SU-DHL-6 (cell line): ENCODE measurements at regions not wholly inside any gene's neighbourhood (a gene's known extent, or its start where the extent isn't known, plus 50 kb on each side); places are given as distances from the start of the nearest gene placed in this dataset.

Experiments used
- H2AFZ ChIP-seq: fragments of 200-600 bp; sonication (generic); 2 replicates; pipeline ENCODE4 v1.6.1; 2014; ENCODE audit warnings: low read depth, mild to moderate bottlenecking, moderate library complexity, mixed read lengths, antibody characterized with exemption, low read length; ENCODE audit not compliant: severe bottlenecking
- H3F3A ChIP-seq: fragments of 200-600 bp; shearing (Covaris generic); 2 replicates; pipeline ENCODE4 v1.6.0; 2016; ENCODE audit warnings: antibody characterized with exemption, mild to moderate bottlenecking; ENCODE audit not compliant: insufficient read depth
- H3K27ac ChIP-seq: fragments of 200-600 bp; sonication (generic); 2 replicates; pipeline ENCODE4 v1.5.1; 2016; ENCODE audit warnings: low read depth, mild to moderate bottlenecking, low read length, moderate library complexity, mixed read lengths
- H3K27me3 ChIP-seq: fragments of 200-600 bp; sonication (generic), shearing (Covaris generic); 2 replicates; pipeline ENCODE4 v1.6.0; 2014; ENCODE audit warnings: mild to moderate bottlenecking, low read length
- H3K36me3 ChIP-seq: fragments of 200-600 bp; sonication (generic); 2 replicates; pipeline ENCODE4 v1.6.1; 2014; ENCODE audit warnings: mild to moderate bottlenecking, low read length, mixed read lengths
- H3K4me2 ChIP-seq: fragments of 300-600, 200-600 bp; shearing (Covaris generic), sonication (generic); 2 replicates; pipeline ENCODE4 v1.6.0; 2014; ENCODE audit warnings: low read length, low read depth, mild to moderate bottlenecking; ENCODE audit not compliant: poor library complexity, severe bottlenecking
- H3K4me3 ChIP-seq: fragments of 200-600 bp; sonication (generic); 2 replicates; pipeline ENCODE4 v1.5.1; 2014; ENCODE audit warnings: antibody characterized with exemption, low read length, mild to moderate bottlenecking, mixed read lengths; ENCODE audit not compliant: insufficient read depth, poor library complexity, severe bottlenecking
- H3K79me2 ChIP-seq: fragments of 200-600 bp; sonication (generic); 2 replicates; pipeline ENCODE4 v1.6.1; 2014; ENCODE audit warnings: mild to moderate bottlenecking, low read length, moderate library complexity; ENCODE audit not compliant: insufficient read depth
- H3K9ac ChIP-seq: fragments of 200-600 bp; sonication (generic); 2 replicates; pipeline ENCODE4 v1.7.0; 2014; ENCODE audit warnings: mild to moderate bottlenecking, low read length
- H3K9me2 ChIP-seq: fragments of 200-600 bp; sonication (generic); replicated peaks from 2 replicates; pipeline ENCODE4 v1.6.1; 2014; ENCODE audit warnings: low read length; ENCODE audit not compliant: insufficient read depth
- H3K9me3 ChIP-seq: fragments of 200-600 bp; sonication (generic); 2 replicates; pipeline ENCODE4 v1.6.1; 2014; ENCODE audit warnings: low read length, mixed read lengths; ENCODE audit not compliant: insufficient read depth
- H4K20me1 ChIP-seq: fragments of 200-600 bp; sonication (generic); 2 replicates; pipeline ENCODE4 v1.6.1; 2014; ENCODE audit warnings: low read depth, mild to moderate bottlenecking, antibody characterized with exemption, low read length, moderate library complexity, mixed read lengths
- CTCF ChIP-seq: fragments of 200-600 bp; sonication (generic); IDR thresholded peaks from one replicate; pipeline ENCODE4 v1.5.1; 2017; ENCODE audit warnings: antibody characterized with exemption, mild to moderate bottlenecking, low read length, moderate library complexity; ENCODE audit not compliant: insufficient read depth, poor library complexity, severe bottlenecking
- EZH2phosphoT487 ChIP-seq: fragments of 200-600 bp; sonication (generic), shearing (Covaris generic); conservative IDR thresholded peaks from 2 replicates; pipeline ENCODE4 v1.6.1; 2018; ENCODE audit warnings: mild to moderate bottlenecking, antibody characterized with exemption, low read length, moderate library complexity, mixed read lengths

- H4K20me1 ChIP-seq = no peaks in the 10 kb centered on the region
- H3K27me3 ChIP-seq = no peaks in the 10 kb centered on the region
- no peaks in the 10 kb centered on the region for H3K36me3 ChIP-seq
- no peaks in the 10 kb centered on the region for H3K9me2 ChIP-seq
- no peak overlapping the region for H2AFZ ChIP-seq
- no peak overlapping the region for H3K9ac ChIP-seq
- H3K4me3 ChIP-seq = no peak overlapping the region
- no peak overlapping the region for H3K4me2 ChIP-seq
- TF ChIP-seq CTCF (no peak), EZH2phosphoT487 (no peak)
- H3K9me3 ChIP-seq = no peaks in the 10 kb centered on the region
- no peaks in the 10 kb centered on the region for H3F3A ChIP-seq
- H3K79me2 ChIP-seq = no peaks in the 10 kb centered on the region
- H3K27ac ChIP-seq = no peak overlapping the region
Measured at GRCh38 chr10:130834573-130834972, 476.9 kb downstream of the TCERG1L start.

- H3K79me2 ChIP-seq = no peaks in the 10 kb centered on the region
- no peaks in the 10 kb centered on the region for H3K9me3 ChIP-seq
- H3K4me2 ChIP-seq = no peak overlapping the region
- TF ChIP-seq EZH2phosphoT487 (no peak), CTCF (no peak)
- H3K4me3 ChIP-seq = no peak overlapping the region
- H3F3A ChIP-seq = no peaks in the 10 kb centered on the region
- no peak overlapping the region for H2AFZ ChIP-seq
- no peaks in the 10 kb centered on the region for H3K9me2 ChIP-seq
- no peaks in the 10 kb centered on the region for H4K20me1 ChIP-seq
- no peaks in the 10 kb centered on the region for H3K36me3 ChIP-seq
- H3K27ac ChIP-seq = no peak overlapping the region
- no peak overlapping the region for H3K9ac ChIP-seq
- H3K27me3 ChIP-seq = no peaks in the 10 kb centered on the region
Measured at GRCh38 chr10:130835068-130835467, 476.5 kb downstream of the TCERG1L start.

- TF ChIP-seq EZH2phosphoT487 = no peak
- no peaks in the 10 kb centered on the region for H3K9me2 ChIP-seq
- no peak overlapping the region for H3K27ac ChIP-seq
- no peaks in the 10 kb centered on the region for H3F3A ChIP-seq
- no peak overlapping the region for H3K4me3 ChIP-seq
- H2AFZ ChIP-seq = no peak overlapping the region
- H3K79me2 ChIP-seq = no peaks in the 10 kb centered on the region
- H3K36me3 ChIP-seq = no peaks in the 10 kb centered on the region
- no peaks in the 10 kb centered on the region for H3K9me3 ChIP-seq
- no peak overlapping the region for H3K4me2 ChIP-seq
- H3K27me3 ChIP-seq = no peaks in the 10 kb centered on the region
- no peaks in the 10 kb centered on the region for H4K20me1 ChIP-seq
- H3K9ac ChIP-seq = no peak overlapping the region
Measured at GRCh38 chr10:130836344-130836743, 475.2 kb downstream of the TCERG1L start.

GRCh38 chr10:130843051-130843653 is 468.4 kb downstream of the TCERG1L start:
- H3K9me2 ChIP-seq = no peaks in the 10 kb centered on the region
- TF ChIP-seq CTCF = no peak
- no peak for TF ChIP-seq EZH2phosphoT487
- H3K27me3 ChIP-seq = no peaks in the 10 kb centered on the region
- H3K79me2 ChIP-seq = no peaks in the 10 kb centered on the region
- no peak overlapping the region for H3K4me2 ChIP-seq
- H3K27ac ChIP-seq = no peak overlapping the region
- no peak overlapping the region for H3K4me3 ChIP-seq
- H3F3A ChIP-seq = no peaks in the 10 kb centered on the region
- no peaks in the 10 kb centered on the region for H4K20me1 ChIP-seq
- H2AFZ ChIP-seq = no peak overlapping the region
- H3K9me3 ChIP-seq = no peaks in the 10 kb centered on the region
- H3K36me3 ChIP-seq = no peaks in the 10 kb centered on the region
- H3K9ac ChIP-seq = no peak overlapping the region
